ENCODE measurements at regions not wholly inside any gene's neighbourhood (a gene's known extent, or its start where the extent isn't known, plus 50 kb on each side); places are given as distances from the start of the nearest gene placed in this dataset.
"Not testable (repeated sequence)": the region's sequence is repeated elsewhere in the genome, so short reads cannot be mapped to it uniquely, and the experiment has no call there.

DNA sequence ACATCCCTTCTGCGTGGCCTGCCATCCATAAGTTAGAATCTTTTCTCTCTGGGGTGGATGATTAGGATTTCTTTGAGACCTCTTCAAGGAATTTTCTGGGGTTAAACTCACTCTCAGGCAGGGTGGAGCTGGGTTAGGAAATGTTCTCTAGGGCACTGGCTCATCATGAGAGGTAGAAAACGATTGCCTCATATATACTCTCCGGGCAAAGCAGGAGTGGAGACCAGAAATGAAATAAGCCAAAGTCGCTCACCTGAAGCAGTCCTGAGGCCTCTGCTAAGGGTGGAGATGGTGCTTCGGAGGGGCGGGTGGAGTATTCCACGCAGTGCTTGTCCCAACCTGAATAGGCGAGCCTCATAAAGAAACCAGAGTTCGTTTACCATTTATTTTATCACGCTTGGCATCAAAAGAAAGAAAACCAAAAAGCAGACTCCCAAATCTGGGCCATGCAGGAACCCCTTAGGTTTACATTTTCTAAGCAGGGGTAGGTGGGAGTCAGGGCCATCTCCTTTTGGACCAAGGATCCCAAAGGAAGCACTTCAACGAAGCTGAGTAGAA lies 249.3 kb upstream of the MEIS1 start:
- in situ Hi-C loops (cut with HindIII; ENCODE audit: extremely low pct_ligation_motif_present, low pct_unique_long_range_greater_than_20kb) (no loop called here), intact Hi-C loops (cut with micrococcal nuclease; ENCODE audit: unreplicated experiment) (no loop called here)
- FAIRE-seq (no peak), ATAC-seq (no peak), DNase-seq (ENCODE audit: low spot score) (no peak)
- WGBS (ENCODE audit: low lambda C conversion rate), result 26% methylated on average over 11 of the region's 11 CpGs
- CTCF ChIA-PET (ENCODE audit: low intra/inter-chr PET ratio, low total read pairs), result no interaction called here
- H3K9ac ChIP-seq (ENCODE audit: insufficient read depth, low read depth, low read length), result no peak overlapping the region
- BruUV-seq (replicated peaks), result no TSS peak
- no peaks in the 10 kb centered on the region for H3K36me3 ChIP-seq (replicated peaks in 1 of 2; ENCODE audit: control insufficient read depth in 1 of 2, insufficient read depth in 2 of 2, low read length in 2 of 2)
- no peaks in the 10 kb centered on the region for H3K9me3 ChIP-seq (ENCODE audit: low read length)
- H4K20me1 ChIP-seq (ENCODE audit: insufficient read depth, low read length), result no peaks in the 10 kb centered on the region
- H3K4me1 ChIP-seq (ENCODE audit: insufficient read depth, low read length), result no peaks in the 10 kb centered on the region
- no peak overlapping the region for H2AFZ ChIP-seq (ENCODE audit: low read length)
- H3K27me3 ChIP-seq (ENCODE audit: control insufficient read depth in 1 of 2, insufficient read depth in 2 of 2, low read length in 2 of 2), result no peaks in the 10 kb centered on the region
- no peak overlapping the region for H3K27ac ChIP-seq (ENCODE audit: extremely low read length, insufficient read depth, low read length)
- POLR2A ChIA-PET, result no interaction called here
- TF ChIP-seq ZNF44 (CRISPR knock-in tag; IDR thresholded peaks at IDR 0.05) (no peak), SP140L (CRISPR knock-in tag; IDR thresholded peaks at IDR 0.05; ENCODE audit: borderline replicate concordance) (no peak)
- no peak overlapping the region for H3K4me3 ChIP-seq (replicated peaks in 1 of 3; ENCODE audit: insufficient read depth in 1 of 3, low read depth in 2 of 3, low read length in 3 of 3)
- no peak overlapping the region for H3K4me2 ChIP-seq (ENCODE audit: low read depth, low read length)
- H3K79me2 ChIP-seq (ENCODE audit: insufficient read depth, low read length), result no peaks in the 10 kb centered on the region

- CTCF ChIA-PET (ENCODE audit: low intra/inter-chr PET ratio, low total read pairs); in situ Hi-C loops (cut with HindIII; ENCODE audit: extremely low pct_ligation_motif_present, low pct_unique_long_range_greater_than_20kb); H3K36me3 ChIP-seq (replicated peaks in 1 of 2; ENCODE audit: control insufficient read depth in 1 of 2, insufficient read depth in 2 of 2, low read length in 2 of 2); H3K9me3 ChIP-seq (ENCODE audit: low read length); BruUV-seq (replicated peaks); H4K20me1 ChIP-seq (ENCODE audit: insufficient read depth, low read length); DNase-seq (ENCODE audit: low spot score); H3K4me1 ChIP-seq (ENCODE audit: insufficient read depth, low read length); POLR2A ChIA-PET; H3K27ac ChIP-seq (ENCODE audit: extremely low read length, insufficient read depth, low read length); FAIRE-seq; H3K4me3 ChIP-seq (replicated peaks in 1 of 3; ENCODE audit: insufficient read depth in 1 of 3, low read depth in 2 of 3, low read length in 3 of 3); ATAC-seq; H2AFZ ChIP-seq (ENCODE audit: low read length); H3K79me2 ChIP-seq (ENCODE audit: insufficient read depth, low read length); H3K9ac ChIP-seq (ENCODE audit: insufficient read depth, low read depth, low read length); intact Hi-C loops (cut with micrococcal nuclease; ENCODE audit: unreplicated experiment); H3K27me3 ChIP-seq (ENCODE audit: control insufficient read depth in 1 of 2, insufficient read depth in 2 of 2, low read length in 2 of 2); H3K4me2 ChIP-seq (ENCODE audit: low read depth, low read length): not testable (repeated sequence)
- WGBS (ENCODE audit: low lambda C conversion rate), result 47% methylated on average over 26 of the region's 26 CpGs
Measured at GRCh38 chr2:66177128-66177796, 257.7 kb upstream of the MEIS1 start.
